ENCODE measurements at regions not wholly inside any gene's neighbourhood (a gene's known extent, or its start where the extent isn't known, plus 50 kb on each side); places are given as distances from the start of the nearest gene placed in this dataset. TPM values are rescaled to one million over a fixed set of nuclear protein-coding genes. Genes with fewer than 3 reads are reported as not detected.

Small RNA genes in the stretch of these regions (small RNA-seq; reads per million reads assigned to genes)
- gene AL117339.3, result not detected
- gene RNU6-1118P, result not detected

Measured in thyroid gland (tissue), 1 donor.